HepG2 (cell line): ENCODE measurements at regions not wholly inside any gene's neighbourhood (a gene's known extent, or its start where the extent isn't known, plus 50 kb on each side); places are given as distances from the start of the nearest gene placed in this dataset.

Experiments
- ELF1 ChIP-seq: sonication (generic); formaldehyde crosslinking; IDR thresholded peaks from 2 replicates; pipeline ENCODE4 v1.4.0; 2020; ENCODE audit warnings: missing genetic modification reagents
- HIVEP1 ChIP-seq: sonication (generic); formaldehyde crosslinking; IDR thresholded peaks from 2 replicates; pipeline ENCODE4 v1.4.0; 2020; ENCODE audit warnings: mild to moderate bottlenecking, missing genetic modification reagents
- ZNF12 ChIP-seq: sonication (generic); formaldehyde crosslinking; IDR thresholded peaks from 2 replicates; pipeline ENCODE4 v1.5.0; 2020; ENCODE audit warnings: missing genetic modification reagents
- ZNF562 ChIP-seq: sonication (generic); formaldehyde crosslinking; IDR thresholded peaks from 2 replicates; pipeline ENCODE4 v1.8.0; 2022; ENCODE audit warnings: missing genetic modification reagents, borderline replicate concordance
- ZNF784 ChIP-seq: sonication (generic); formaldehyde crosslinking; IDR thresholded peaks from 2 replicates; pipeline ENCODE4 v1.5.1; 2020; ENCODE audit warnings: missing genetic modification reagents, mild to moderate bottlenecking, borderline replicate concordance
- TF ChIP-seq, protein P1 (sequence below), 2 experiments: IDR thresholded peaks; 2 replicates each; pipeline ENCODE4 v1.6.1; 2011 to 2012; ENCODE audit warnings: low read length in 2 of 2, borderline replicate concordance in 1 of 2, low read depth in 1 of 2, mild to moderate bottlenecking in 1 of 2, moderate library complexity in 1 of 2
- TF ChIP-seq, protein P2 (sequence below): sonication (generic); formaldehyde crosslinking; IDR thresholded peaks from 2 replicates; pipeline ENCODE4 v1.5.0; 2020; ENCODE audit warnings: mild to moderate bottlenecking, missing genetic modification reagents
- TF ChIP-seq, protein P3 (sequence below): sonication (generic); formaldehyde crosslinking; IDR thresholded peaks from 2 replicates; pipeline ENCODE4 v1.5.0; 2020; ENCODE audit warnings: missing genetic modification reagents, mild to moderate bottlenecking, borderline replicate concordance

DNA sequence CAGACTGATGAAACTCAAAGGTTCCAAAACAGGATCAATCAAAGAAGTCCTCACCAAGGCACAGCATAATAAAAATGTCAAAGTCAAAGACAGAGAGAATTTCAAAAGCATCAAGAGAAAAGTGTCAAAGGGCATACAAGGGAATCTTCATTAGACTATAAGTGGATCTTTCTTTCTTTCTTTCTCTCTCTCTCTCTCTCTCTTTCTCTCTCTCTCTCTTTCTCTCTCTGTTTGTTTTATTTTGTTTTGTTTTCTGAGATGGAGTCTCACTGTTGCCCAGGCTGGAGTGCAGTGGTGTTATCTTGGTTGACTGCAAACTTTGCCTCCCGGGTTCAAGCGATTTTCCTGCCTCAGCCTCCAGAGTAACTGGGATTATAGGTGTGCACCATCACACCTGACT lies 148.3 kb upstream of the CD180 start (continued):
- TF ChIP-seq, protein P1, sequence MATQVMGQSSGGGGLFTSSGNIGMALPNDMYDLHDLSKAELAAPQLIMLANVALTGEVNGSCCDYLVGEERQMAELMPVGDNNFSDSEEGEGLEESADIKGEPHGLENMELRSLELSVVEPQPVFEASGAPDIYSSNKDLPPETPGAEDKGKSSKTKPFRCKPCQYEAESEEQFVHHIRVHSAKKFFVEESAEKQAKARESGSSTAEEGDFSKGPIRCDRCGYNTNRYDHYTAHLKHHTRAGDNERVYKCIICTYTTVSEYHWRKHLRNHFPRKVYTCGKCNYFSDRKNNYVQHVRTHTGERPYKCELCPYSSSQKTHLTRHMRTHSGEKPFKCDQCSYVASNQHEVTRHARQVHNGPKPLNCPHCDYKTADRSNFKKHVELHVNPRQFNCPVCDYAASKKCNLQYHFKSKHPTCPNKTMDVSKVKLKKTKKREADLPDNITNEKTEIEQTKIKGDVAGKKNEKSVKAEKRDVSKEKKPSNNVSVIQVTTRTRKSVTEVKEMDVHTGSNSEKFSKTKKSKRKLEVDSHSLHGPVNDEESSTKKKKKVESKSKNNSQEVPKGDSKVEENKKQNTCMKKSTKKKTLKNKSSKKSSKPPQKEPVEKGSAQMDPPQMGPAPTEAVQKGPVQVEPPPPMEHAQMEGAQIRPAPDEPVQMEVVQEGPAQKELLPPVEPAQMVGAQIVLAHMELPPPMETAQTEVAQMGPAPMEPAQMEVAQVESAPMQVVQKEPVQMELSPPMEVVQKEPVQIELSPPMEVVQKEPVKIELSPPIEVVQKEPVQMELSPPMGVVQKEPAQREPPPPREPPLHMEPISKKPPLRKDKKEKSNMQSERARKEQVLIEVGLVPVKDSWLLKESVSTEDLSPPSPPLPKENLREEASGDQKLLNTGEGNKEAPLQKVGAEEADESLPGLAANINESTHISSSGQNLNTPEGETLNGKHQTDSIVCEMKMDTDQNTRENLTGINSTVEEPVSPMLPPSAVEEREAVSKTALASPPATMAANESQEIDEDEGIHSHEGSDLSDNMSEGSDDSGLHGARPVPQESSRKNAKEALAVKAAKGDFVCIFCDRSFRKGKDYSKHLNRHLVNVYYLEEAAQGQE (IDR thresholded peaks at IDR 0.05; ENCODE audit: borderline replicate concordance in 1 of 2, low read depth in 1 of 2, low read length in 2 of 2) = no peak
- TF ChIP-seq, protein P2, sequence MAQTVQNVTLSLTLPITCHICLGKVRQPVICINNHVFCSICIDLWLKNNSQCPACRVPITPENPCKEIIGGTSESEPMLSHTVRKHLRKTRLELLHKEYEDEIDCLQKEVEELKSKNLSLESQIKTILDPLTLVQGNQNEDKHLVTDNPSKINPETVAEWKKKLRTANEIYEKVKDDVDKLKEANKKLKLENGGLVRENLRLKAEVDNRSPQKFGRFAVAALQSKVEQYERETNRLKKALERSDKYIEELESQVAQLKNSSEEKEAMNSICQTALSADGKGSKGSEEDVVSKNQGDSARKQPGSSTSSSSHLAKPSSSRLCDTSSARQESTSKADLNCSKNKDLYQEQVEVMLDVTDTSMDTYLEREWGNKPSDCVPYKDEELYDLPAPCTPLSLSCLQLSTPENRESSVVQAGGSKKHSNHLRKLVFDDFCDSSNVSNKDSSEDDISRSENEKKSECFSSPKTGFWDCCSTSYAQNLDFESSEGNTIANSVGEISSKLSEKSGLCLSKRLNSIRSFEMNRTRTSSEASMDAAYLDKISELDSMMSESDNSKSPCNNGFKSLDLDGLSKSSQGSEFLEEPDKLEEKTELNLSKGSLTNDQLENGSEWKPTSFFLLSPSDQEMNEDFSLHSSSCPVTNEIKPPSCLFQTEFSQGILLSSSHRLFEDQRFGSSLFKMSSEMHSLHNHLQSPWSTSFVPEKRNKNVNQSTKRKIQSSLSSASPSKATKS (CRISPR knock-in tag) = no peak
- no peak for TF ChIP-seq ZNF12
- no peak for TF ChIP-seq ZNF562
- TF ChIP-seq, protein P3, sequence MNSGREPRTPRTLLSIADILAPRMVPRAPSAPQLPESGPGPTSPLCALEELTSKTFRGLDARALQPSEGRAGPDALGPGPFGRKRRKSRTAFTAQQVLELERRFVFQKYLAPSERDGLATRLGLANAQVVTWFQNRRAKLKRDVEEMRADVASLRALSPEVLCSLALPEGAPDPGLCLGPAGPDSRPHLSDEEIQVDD (CRISPR knock-in tag) = no peak
- TF ChIP-seq ELF1 = no peak
- no peak for TF ChIP-seq ZNF784 (CRISPR knock-in tag)
- no peak for TF ChIP-seq HIVEP1 (CRISPR knock-in tag)
- TF ChIP-seq, all 625 proteins: peak for 0
